ENCODE measurements at regions not wholly inside any gene's neighbourhood (a gene's known extent, or its start where the extent isn't known, plus 50 kb on each side); places are given as distances from the start of the nearest gene placed in this dataset.

GRCh38 chr15:93217343-93217742 is 128.3 kb upstream of the RGMA start:
- no peak for DNase-seq

GRCh38 chr15:93214106-93214505 is 125.1 kb upstream of the RGMA start:
- no peak for DNase-seq

- no peak for DNase-seq
These were observed 124.3 kb upstream of the RGMA start for GRCh38 chr15:93213281-93213680.

- no peak for DNase-seq
These were observed 123.6 kb upstream of the RGMA start for GRCh38 chr15:93212578-93212977.

- no peak for DNase-seq
These were observed 122.0 kb upstream of the RGMA start for GRCh38 chr15:93210995-93211394.

- DNase-seq, result no peak
These were observed 120.9 kb upstream of the RGMA start for GRCh38 chr15:93209690-93210445.

- no peak for DNase-seq
These were observed 117.9 kb upstream of the RGMA start for GRCh38 chr15:93206893-93207292.

- DNase-seq, result no peak
These were observed 116.4 kb upstream of the RGMA start for GRCh38 chr15:93205413-93205812.

GRCh38 chr15:93203036-93203435 is 114.0 kb upstream of the RGMA start:
- no peak for DNase-seq

- no peak for DNase-seq
These were observed 113.4 kb upstream of the RGMA start for GRCh38 chr15:93202405-93202804.

- DNase-seq, result no peak
These were observed 112.9 kb upstream of the RGMA start for GRCh38 chr15:93201940-93202339.

GRCh38 chr15:93200837-93201226 is 111.8 kb upstream of the RGMA start:
- DNase-seq, result no peak

GRCh38 chr15:93200081-93200836 is 111.2 kb upstream of the RGMA start:
- DNase-seq, result no peak

GRCh38 chr15:93196135-93196670 is 107.2 kb upstream of the RGMA start:
- DNase-seq, result peak; percentile 15

- no peak for DNase-seq
These were observed 106.1 kb upstream of the RGMA start for GRCh38 chr15:93195109-93195508.

- peak; percentile 26 for DNase-seq
These were observed 101.2 kb upstream of the RGMA start for GRCh38 chr15:93190238-93190637.

- DNase-seq, result peak; percentile 86
These were observed 100.5 kb upstream of the RGMA start for GRCh38 chr15:93189561-93189960.

GRCh38 chr15:93188236-93188635 is 99.2 kb upstream of the RGMA start:
- DNase-seq, result no peak

GRCh38 chr15:93185796-93186195 is 96.8 kb upstream of the RGMA start:
- no peak for DNase-seq

- DNase-seq, result peak; percentile 15
These were observed 93.7 kb upstream of the RGMA start for GRCh38 chr15:93182703-93183205.

- DNase-seq, result peak; percentile 17
These were observed 91.6 kb upstream of the RGMA start for GRCh38 chr15:93180656-93181055.

- no peak for DNase-seq
These were observed 91.1 kb upstream of the RGMA start for GRCh38 chr15:93180128-93180527.

- no peak for DNase-seq
These were observed 90.7 kb upstream of the RGMA start for GRCh38 chr15:93179700-93180102.

GRCh38 chr15:93179072-93179471 is 90.1 kb upstream of the RGMA start:
- no peak for DNase-seq
